HG03060 (cell line): ENCODE measurements at regions not wholly inside any gene's neighbourhood (a gene's known extent, or its start where the extent isn't known, plus 50 kb on each side); places are given as distances from the start of the nearest gene placed in this dataset.

Source experiments
- ATAC-seq: cut with Tn5 transposase; IDR thresholded peaks from one replicate; pipeline ENCODE4 v1.9.1; 2021; ENCODE audit warnings: low read depth, moderate number of reproducible peaks; ENCODE audit not compliant: unreplicated experiment

GRCh38 chr9:84393266-84393950, 52.9 kb upstream of the SLC28A3 start:
- no peak for ATAC-seq

GRCh38 chr9:84394036-84394435, 53.5 kb upstream of the SLC28A3 start:
- ATAC-seq: no peak

GRCh38 chr9:84397151-84397728, 56.7 kb upstream of the SLC28A3 start:
- ATAC-seq: no peak

- ATAC-seq: no peak
These were observed 57.3 kb upstream of the SLC28A3 start for GRCh38 chr9:84397822-84398221.

GRCh38 chr9:84402517-84402916, 62.0 kb upstream of the SLC28A3 start:
- ATAC-seq: no peak

- ATAC-seq: no peak
These were observed 62.7 kb upstream of the SLC28A3 start for GRCh38 chr9:84403288-84403687.

- no peak for ATAC-seq
These were observed 63.6 kb upstream of the SLC28A3 start for GRCh38 chr9:84404095-84404686.

- no peak for ATAC-seq
These were observed 65.1 kb upstream of the SLC28A3 start for GRCh38 chr9:84405667-84406066.

GRCh38 chr9:84408416-84408815, 67.9 kb upstream of the SLC28A3 start:
- ATAC-seq: no peak

GRCh38 chr9:84411683-84412267, 71.2 kb upstream of the SLC28A3 start:
- ATAC-seq: no peak

- no peak for ATAC-seq
These were observed 72.1 kb upstream of the SLC28A3 start for GRCh38 chr9:84412654-84413053.

GRCh38 chr9:84413301-84413700, 72.7 kb upstream of the SLC28A3 start:
- ATAC-seq: no peak

GRCh38 chr9:84419031-84419602, 78.6 kb upstream of the SLC28A3 start:
- ATAC-seq: no peak

GRCh38 chr9:84424931-84425330, 84.4 kb upstream of the SLC28A3 start:
- ATAC-seq: no peak

- ATAC-seq: no peak
These were observed 92.2 kb upstream of the SLC28A3 start for GRCh38 chr9:84432746-84433145.

GRCh38 chr9:84435902-84436301, 95.3 kb upstream of the SLC28A3 start:
- no peak for ATAC-seq

- ATAC-seq: no peak
These were observed 96.0 kb upstream of the SLC28A3 start for GRCh38 chr9:84436386-84437109.

GRCh38 chr9:84438391-84438790, 97.8 kb upstream of the SLC28A3 start:
- ATAC-seq: no peak

- ATAC-seq: no peak
These were observed 98.7 kb upstream of the SLC28A3 start for GRCh38 chr9:84439250-84439649.

- no peak for ATAC-seq
These were observed 102.2 kb upstream of the SLC28A3 start for GRCh38 chr9:84442712-84443111.

- no peak for ATAC-seq
These were observed 105.2 kb upstream of the SLC28A3 start for GRCh38 chr9:84445737-84446136.
